GM21515 (cell line): ENCODE measurements at regions not wholly inside any gene's neighbourhood (a gene's known extent, or its start where the extent isn't known, plus 50 kb on each side); places are given as distances from the start of the nearest gene placed in this dataset.

Experiments
- ATAC-seq: cut with Tn5 transposase; IDR thresholded peaks from one replicate; pipeline ENCODE4 v1.9.1; 2021; ENCODE audit not compliant: unreplicated experiment

DNA sequence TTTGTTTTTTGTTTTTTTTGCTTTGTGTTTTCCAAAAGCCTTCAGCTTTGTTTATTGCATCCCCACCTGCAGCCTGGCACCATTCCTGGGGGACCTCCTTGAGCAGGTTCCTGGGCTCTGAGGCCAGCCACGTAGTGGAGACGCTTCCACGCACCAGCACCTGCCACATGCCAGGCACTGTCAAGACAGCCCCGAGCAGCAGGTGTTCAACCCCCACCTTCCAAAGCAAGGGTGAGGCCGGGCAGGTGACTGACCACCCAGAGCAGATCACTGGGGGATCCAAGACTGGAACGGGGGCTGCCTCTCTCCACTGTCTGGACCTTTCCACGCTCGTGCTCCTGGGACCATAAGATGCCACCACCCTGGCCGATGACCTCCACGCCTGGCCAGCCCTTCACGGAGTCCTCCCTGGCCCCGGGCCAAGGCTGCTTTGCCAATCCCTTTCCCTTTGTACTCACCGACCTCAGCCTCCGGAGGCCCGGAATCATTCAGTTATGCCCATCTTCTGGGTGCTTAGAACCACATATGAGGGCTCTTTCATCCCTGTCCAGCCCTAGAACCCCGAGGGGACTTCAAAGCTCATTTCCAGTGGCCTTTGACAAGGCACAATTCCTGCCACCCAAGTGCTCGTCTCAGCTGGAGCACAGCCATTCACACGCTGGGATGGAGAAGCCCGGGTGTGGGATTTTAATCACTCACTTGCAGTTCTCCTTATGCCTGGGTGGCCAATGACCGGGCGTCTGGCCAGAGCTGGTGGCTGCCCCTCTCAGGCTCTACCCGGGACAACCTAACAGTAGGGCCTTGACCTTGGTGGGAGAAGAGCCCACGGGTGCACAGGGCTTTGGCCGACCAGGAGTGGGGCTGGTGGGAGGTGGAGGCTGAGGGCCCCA is 330.8 kb downstream of the NPHP4 start:
- no peak for ATAC-seq

- no peak for ATAC-seq
Measured at GRCh38 chr1:5660141-5660935, 331.9 kb downstream of the NPHP4 start.

DNA sequence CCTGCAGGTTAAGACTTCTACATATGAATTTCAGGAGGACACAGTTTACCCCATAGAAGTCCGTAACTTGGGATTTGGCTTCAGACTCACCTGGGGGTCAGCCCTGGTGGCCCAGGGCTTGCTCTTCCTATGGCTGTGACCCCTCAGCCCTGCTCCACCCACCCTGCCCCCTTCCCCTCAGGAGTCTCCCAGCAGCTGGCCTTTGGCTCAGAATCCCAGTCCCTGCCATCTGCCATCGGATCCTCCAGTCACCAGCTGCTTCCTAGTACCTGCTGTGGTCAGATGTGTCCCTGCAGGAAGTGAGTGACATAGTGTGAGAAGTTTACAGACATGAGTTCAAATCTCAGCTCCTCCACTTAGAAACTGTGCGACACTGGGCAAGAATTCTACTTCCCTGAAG is 332.6 kb downstream of the NPHP4 start:
- no peak for ATAC-seq

DNA sequence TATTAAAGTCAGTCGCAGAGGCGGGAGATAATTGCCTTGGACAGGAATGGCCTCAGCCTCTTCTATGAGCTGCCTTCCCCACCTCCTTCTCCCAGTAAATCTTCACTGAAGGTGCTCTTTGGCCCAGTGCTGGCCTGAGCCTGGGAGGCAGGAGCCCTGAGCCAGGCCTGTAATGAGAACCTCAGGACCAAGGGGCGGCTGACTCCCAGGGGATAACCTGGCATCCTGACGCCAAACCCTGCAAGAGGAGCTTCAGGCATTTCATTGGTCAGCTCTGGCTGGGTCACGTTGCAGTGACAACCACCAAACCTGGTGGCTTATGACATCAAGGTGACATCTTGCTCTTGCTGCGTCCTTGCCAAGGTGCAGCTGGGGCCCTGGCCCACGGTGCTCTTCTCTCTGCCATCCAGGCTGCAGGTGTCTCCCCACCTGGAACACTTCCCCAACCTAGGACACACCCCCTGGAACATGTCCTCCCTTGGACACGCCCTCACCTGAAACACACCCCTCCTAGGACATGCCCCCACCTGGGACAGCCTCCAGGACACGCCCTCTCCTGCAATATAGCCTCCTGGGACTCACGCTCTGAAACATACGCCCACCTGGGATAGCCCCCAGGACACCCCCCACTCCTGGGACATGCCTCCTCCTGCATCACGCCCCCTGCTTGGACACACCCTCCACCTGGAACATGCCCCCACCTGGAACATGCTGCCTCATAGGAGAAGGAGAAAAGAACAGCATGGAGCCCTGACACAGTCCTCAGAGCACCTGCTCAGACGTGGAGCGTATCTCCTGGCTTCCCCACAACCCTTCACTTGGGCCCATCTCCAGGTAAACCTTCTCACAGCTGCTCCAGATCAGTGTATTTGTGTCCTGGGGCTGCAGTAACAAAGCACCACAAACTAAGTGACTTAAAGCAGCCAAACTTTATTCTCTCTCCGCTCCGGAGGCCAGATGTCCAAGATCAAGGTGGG is 333.6 kb downstream of the NPHP4 start:
- ATAC-seq, result no peak

DNA sequence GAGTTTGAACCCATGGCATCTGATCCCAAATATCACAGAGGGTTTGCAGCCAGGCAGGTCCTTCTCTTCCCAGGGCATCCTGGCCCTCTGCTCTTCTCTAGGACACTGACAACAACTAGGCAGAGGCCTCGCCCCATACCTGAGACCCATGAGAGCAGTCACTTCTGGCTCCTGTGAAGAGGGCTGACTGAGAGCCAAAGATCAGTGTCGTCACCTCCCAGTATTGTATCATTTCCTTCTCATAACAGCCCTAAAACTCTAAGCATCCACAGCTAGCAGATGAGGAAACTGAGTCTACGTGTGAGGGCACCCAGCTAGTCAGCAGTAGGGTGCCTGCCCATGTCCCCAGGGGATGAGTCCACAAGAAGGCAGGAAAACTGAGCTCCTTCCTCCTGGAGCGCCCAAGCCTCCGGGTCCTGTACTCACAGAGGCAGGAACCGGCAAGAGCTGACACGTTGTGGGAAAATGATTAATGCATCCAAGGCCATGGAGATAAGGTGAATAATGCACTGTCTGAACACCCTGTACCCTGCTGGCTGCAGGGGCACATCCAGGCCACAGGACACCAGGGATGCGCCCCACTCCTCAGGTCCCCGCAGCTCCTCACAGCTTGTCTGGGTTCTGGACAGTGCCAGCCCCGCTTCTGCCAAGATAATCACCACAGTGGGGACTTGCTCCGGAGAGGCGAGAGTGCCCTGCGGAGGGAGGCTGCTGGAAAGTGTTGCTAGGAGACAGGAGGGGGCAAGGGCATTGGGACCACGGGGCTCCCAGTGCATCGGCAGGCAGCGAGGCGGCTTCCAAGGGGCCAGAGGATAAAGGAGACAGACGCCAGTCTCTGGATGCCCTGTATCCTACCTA is 340.0 kb downstream of the NPHP4 start:
- ATAC-seq, result no peak

DNA sequence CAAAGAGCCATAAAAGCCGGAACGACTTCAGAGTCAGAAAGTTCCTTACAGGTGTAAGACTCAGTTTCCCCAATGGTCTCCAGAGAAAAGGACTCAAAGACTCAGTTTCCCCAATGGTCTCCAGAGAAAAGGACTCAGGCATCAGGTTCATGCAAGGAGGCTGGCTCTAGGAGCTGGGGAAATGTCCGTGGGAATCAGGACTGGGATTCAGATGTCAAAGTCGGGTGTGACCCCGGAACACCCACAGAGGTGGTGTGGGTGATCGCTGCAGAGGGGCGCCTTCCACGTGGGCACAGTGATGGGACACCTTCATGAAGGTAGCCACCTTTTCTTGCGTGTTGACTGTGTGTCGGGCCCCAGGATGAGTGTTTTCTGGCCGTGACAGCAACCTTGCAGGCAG is 340.8 kb downstream of the NPHP4 start:
- no peak for ATAC-seq

DNA sequence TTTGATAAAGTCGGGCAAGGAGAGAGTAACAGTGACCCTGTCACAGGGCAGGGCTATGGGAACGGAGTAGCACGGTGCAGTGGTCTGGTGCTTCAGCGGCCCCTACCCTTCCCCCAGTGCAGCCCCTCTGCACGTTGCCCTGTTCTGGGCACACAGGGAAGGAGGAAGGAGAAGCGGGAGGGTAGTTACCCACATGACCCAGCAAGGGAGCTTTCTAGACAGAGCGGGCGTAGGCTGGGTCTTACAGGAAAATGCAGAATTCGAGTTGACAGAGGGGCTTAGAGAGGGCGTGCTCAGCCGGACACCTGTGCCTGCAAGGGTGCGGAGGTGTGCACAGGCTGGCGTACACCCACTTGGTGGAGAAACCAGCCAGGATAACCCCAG is 341.2 kb downstream of the NPHP4 start:
- no peak for ATAC-seq

GRCh38 chr1:5650283-5651026 is 341.8 kb downstream of the NPHP4 start:
- ATAC-seq, result no peak

GRCh38 chr1:5649795-5650194 is 342.4 kb downstream of the NPHP4 start:
- ATAC-seq, result no peak

GRCh38 chr1:5649166-5649551 is 343.1 kb downstream of the NPHP4 start:
- no peak for ATAC-seq

DNA sequence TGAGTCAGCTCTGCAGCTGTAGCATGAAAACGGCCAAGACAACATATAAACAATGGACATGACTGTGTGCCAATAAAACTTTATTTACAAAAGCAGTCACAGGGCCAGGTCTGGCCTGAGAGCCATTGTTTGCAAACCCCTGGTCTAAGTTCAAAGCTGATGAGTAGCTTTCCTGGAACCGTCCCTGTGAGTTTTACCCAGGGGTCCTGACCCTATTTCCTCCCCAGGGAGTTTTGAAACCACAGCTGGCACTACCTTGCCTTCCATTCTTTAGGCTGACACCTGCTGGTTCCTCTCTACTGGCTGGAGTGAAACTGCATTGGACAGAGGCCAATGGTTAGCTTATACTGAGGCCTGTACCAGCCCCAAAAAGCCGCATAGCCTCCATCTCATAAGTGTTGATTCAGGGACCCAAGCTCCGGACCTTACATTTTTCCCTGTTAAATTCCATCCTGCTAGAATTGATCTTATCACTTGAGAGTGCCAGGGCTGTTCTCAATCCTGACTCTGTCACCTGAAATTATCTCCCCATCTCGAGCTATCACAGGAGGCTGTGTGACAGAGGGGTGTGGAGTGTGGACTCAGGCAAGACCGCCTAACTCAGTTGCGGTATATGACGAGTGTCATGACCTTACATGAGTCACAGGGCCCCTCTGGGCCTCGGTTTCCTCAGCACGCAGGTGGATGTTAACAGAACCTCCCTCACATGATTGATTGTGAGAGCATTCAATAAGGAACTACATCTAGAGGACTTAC is 343.6 kb downstream of the NPHP4 start:
- no peak for ATAC-seq

DNA sequence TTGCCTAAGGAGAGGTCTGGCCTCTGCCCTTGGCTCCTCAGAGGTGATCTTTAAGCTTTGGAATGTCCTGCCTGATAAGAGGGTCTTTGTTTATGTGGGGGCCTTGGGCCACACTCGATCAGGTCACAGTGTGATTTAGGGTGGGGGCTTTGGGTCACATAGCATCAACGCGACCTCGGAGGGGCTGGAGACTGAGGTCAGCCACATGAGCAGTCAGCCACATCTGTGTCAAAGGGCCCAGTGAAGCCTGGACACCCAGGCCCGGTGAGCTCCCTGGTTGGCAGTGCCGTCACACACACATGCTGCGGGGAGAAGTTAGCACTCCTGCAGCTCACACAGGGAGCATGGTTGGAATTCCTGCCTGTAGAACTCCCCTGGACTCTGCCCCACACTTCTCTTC is 345.0 kb downstream of the NPHP4 start:
- ATAC-seq, result no peak

DNA sequence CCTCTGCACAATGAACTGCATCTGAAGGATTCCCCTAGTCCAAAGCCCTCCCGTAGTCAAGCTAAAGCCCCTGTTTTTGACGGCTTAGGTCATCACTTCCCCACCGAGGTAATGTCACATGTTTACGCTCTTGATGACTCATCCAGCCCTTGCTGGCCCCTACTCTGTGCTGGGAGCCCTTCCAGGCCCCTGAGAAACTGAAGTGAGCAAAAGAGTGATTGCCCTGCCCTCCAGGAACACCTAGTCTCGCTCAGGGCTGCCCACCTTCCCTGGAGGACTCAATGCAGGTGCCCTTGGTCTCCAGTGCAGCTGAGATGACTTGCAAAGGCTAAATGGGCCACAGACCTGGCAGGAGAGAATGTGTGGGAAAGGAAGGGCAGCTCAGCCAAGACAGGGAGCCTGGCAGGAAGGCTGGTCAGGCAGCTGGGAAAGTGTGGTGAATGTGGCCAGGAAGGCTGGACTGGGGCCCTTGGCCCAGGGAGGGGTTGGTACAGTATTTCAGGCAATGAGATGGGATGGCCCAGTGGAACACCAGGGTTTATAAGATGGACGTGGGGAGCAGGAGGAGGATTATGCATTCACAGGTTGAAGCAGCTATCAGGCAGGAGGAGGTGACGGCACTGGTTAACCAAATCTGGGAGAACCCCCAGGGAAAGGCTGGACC is 345.6 kb downstream of the NPHP4 start:
- no peak for ATAC-seq

DNA sequence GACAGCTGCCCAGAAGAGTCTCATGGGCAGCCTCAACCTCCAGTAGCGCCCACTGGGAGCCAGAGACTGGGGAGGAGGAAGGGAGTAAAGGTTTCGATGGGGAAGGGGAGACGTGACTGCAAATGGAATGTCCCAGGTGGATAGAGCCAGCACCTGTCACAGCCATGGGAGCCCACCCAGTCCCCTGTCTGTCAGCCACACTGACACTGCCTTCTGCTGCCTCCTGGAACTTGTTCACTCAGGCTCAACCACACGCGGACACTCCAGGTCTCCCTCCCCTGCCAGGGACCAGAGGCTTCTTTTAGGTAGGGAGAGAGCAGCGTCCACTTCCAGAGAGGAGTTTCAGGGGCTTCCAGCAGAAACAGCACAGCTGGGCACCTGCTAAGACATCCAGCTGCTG is 346.3 kb downstream of the NPHP4 start:
- ATAC-seq, result no peak

GRCh38 chr1:5645135-5645399 is 347.2 kb downstream of the NPHP4 start:
- no peak for ATAC-seq

DNA sequence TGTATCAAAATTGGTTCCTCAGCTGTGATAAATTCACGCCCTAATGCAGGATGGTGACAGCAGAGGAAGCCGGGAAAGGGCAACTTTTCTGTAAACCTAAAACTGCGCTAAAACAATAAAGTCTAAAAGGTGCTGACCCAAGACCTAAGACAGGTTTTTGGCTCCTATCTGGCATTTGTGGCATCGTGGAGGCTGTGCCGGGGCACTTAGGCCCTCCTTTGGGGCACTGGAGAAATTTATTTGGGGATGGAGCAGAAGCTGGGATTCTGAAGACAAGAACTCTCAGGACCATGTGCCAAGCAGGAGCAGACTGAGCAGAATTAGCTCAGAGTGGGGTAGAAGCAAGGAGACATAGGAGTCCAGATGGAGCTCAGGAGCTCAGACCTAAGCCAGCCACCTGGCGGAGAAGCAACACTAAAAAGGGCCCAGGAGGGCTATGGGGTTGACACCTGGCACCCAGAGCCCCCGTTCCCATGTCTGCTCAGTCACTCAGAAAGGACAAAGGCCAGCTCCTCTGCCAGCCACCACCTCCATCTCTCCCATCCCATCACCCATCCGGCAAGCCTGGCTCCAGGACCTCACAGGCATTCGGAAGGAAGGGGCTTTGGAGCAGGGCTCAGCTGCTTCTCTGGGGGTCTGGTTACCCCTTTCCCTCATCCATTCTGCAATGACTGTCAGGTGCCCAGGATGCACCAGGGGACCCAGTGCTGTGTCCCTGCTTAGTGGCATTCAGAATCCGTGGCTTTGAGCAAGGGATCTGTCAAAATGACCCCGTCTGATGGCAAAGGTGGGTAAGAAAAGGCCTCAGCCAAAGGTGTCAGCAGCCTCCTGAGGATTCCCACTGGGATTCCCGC is 347.7 kb downstream of the NPHP4 start:
- no peak for ATAC-seq

DNA sequence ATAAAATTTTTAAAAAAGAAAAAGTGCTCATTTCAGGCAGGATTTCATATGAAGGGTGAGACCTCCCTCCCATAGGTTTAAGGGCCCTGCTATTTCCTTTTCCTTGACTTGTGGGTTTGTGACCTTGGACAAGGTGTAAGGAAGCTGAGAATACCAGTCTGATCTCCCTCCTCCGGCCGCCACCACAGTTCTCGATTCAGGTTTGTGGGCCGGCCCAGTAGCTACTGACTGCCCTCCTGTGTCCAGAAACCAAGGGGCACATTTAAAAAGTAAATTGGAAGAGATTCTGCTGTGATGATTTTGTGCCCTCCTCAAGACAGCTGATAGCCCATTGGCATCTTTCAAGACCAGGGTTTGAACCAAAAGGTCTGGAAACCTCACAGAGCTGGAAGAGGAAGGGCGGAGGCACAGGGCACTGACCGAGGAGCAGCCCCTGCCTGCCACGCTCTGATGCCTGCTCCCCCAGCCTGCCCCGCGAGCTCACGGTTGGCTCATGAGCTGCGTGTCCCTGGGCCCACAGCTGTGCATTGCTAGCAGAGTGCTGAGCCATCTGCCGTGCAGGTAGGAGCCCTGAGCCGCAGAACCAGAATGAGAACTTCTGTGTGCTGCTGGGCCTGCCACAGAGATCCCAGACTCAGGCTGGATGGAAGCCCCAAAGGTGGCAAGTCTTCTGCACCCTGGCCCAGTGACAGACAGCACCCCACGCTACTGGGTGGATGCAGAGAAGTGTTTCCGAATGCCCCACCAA is 348.7 kb downstream of the NPHP4 start:
- ATAC-seq, result no peak
